HT-29 (cell line): ENCODE measurements at regions not wholly inside any gene's neighbourhood (a gene's known extent, or its start where the extent isn't known, plus 50 kb on each side); places are given as distances from the start of the nearest gene placed in this dataset.
"Not testable (repeated sequence)": the region's sequence is repeated elsewhere in the genome, so short reads cannot be mapped to it uniquely, and the experiment has no call there.

Source experiments
- DNase-seq: peaks from one replicate; pipeline ENCODE4 v3.0.0-alpha.2; 2015; ENCODE audit warnings: low spot score

DNA sequence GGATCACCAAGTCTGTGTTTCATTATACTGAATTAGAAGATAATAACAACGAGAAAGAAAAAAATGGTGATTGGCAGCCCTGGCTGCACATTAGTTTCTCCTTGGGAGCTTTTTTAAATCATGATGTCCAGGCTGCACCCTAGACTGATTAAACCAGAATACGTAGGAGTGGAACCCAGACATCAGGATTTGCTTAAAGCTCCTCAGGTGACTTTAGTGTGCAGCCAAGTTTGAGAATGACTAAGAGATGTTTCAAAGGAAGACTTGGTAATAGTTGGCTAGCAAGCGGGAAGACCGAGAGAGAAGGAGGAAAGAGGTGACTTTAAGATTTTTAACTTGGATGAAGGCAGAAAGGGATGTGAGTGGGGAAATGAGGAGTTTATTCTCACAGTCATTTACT lies 71.4 kb upstream of the SERP2 start:
- DNase-seq: no peak

GRCh38 chr13:44302940-44303575 lies 70.6 kb upstream of the SERP2 start:
- no peak for DNase-seq

GRCh38 chr13:44303681-44304432 lies 69.8 kb upstream of the SERP2 start:
- no peak for DNase-seq

DNA sequence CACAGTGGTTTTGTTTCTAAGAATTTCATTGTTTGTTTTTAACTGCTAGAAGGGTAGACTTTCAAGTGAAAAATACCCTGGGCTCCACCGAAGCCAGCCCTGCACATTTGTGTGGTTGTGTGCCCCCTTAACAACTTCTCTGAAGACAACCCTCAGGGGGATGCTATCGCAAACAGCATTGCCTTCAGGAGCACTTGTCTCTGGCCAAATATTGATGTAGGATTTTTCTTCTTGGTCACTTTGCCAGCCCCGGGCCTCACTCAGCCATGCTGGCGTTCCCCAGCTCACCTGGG lies 69.2 kb upstream of the SERP2 start:
- no peak for DNase-seq

GRCh38 chr13:44305286-44305685 lies 68.3 kb upstream of the SERP2 start:
- no peak for DNase-seq

GRCh38 chr13:44305917-44306370 lies 67.7 kb upstream of the SERP2 start:
- DNase-seq: no peak

DNA sequence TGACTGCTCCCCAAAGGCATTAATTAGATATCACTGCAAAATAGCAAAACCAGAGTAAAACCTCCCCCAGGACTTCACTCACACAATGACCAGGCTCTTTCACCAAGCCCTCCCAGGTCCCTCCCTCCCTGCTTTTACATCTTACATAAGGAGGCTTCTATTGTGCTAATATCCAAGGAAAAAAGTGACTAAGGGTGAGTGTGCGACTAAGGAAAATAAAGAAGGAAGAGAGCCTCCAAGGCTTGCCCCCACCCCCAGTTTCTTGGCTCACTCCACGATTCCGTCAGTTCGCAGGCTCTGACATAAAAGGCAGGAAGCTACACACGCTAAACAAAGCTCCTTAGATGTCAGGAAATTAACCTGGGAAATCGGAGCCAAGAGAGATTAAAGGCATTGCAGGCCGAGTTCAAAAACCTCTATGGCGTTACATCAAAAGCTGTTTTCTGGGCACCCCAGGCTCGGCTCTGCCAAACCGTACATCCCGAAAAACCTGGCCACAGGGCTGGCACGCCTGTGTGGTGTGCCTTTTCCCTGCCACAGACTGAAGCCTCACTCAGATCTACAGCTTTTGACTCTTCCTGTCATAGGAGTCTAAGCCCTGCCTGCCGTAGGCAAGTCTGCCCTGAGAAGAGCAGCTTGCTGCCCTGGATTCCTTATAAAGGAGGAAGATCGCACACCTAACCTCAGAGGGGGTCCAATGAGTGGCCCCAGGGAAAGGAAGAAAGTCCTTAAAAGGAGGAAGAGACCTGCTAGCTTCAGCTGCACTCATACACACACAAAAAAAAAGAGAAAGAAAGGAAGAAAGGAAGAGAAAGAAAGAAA lies 67.0 kb upstream of the SERP2 start:
- peak; percentile 92 for DNase-seq

DNA sequence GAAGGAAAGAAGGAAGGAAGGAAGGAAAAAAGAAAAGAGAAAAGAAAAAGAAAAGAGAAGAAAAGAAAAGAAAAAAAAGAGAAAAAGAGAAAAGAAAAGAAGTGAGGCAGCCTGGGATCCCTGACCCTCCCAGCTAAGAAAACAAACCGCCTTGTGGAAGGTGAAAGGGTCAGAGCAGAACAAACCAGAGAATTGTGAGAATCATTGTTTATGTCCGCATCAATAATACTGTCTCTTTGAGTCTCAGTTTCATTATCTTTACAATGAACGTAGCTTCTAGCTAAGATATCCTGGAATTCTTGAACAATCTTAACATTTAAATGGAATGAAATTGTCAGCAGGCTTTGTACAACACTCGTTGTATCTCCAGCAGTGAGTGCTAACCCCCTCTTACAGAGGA lies 66.4 kb upstream of the SERP2 start:
- DNase-seq: peak; percentile 75

DNA sequence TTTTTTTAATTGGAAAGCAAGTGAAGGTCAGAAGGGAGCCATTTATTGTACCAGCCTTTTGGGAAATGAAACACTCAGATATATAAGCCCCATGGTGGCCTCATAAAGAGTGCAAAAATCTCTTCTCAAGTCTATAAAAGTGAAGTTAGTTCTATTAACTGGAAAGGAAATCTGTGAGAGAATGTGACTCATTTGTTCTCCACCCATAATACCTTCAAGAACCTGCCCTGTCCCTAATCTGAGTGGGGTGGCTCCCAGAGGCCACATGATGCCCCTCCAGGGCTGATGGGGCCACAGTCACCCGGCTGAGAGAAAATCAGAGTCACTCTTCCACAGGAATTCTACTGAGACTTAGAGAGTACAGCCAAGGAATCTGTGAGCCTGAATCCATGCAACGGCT lies 65.8 kb upstream of the SERP2 start:
- DNase-seq: peak; percentile 77

- no peak for DNase-seq
Measured at GRCh38 chr13:44308352-44308751, 65.3 kb upstream of the SERP2 start.

- DNase-seq: no peak
Measured at GRCh38 chr13:44309794-44310757, 63.5 kb upstream of the SERP2 start.

- DNase-seq: peak; percentile 31
Measured at GRCh38 chr13:44311011-44311780, 62.4 kb upstream of the SERP2 start.

- DNase-seq: no peak
Measured at GRCh38 chr13:44312131-44312530, 61.5 kb upstream of the SERP2 start.

DNA sequence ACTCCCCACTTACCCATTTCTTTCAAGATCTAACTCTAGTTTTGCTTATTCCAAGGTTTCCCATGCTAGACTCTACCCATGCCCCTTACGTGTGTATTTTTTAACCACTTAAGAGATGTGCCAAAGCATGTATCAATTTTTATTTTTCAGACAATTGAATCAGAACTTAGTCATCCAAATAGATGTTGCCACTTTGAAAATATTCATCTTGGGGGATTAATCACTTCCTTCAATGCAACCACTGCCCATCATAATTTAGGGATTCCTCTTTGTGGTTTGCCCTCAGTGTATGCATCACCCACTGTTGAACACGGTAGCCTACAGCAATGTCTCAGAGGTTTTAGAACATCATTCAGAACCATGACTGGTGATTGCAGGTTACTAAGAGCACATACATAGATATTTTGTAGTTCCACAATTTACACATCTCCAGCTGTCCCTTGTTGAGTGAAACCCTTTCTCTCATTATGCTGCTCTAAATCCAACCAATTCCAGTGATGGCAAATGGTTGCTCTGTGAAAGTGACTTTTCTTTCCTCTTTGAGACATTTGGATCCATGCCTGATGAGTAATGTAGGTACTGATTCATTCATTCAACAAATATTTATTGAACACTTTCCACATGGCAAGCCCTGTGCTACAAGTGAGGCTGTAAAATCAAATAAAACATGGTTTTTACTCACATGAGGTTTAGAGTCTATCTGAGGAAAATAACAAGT lies 60.6 kb upstream of the SERP2 start:
- DNase-seq: peak; percentile 87

- DNase-seq: peak; percentile 77
Measured at GRCh38 chr13:44313674-44314073, 60.0 kb upstream of the SERP2 start.

GRCh38 chr13:44314160-44314559 lies 59.5 kb upstream of the SERP2 start:
- not testable (repeated sequence) for DNase-seq

DNA sequence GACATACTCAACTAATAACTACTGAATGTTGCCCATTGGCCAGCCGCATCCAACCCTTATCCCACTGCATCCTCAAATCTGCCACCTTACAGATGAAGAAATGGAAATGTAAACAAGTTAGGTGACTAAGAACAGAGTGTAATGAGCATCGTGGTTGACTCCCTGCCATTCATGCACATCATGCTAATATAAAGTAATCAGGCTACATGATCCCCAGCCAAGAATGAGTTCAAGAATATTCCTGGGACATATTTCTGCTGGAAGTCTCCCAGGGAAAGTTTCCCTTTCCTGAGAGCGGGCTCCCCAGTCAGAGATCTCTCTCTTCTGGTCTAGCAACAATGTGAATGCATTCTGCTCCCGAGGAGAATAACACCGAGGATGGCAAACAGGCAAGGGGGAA lies 55.9 kb upstream of the SERP2 start:
- no peak for DNase-seq

GRCh38 chr13:44318161-44318560 lies 55.5 kb upstream of the SERP2 start:
- no peak for DNase-seq

- no peak for DNase-seq
Measured at GRCh38 chr13:44320611-44321010, 53.0 kb upstream of the SERP2 start.

GRCh38 chr13:44321961-44322360 lies 51.7 kb upstream of the SERP2 start:
- no peak for DNase-seq
